Activated CD4-positive, alpha-beta memory T cell treated with anti-CD3 and anti-CD28 coated beads, Interleukin-2, amount 10 ng/mL, durations not matched to agents 7 days and 5 days (primary cell): ENCODE measurements at regions not wholly inside any gene's neighbourhood (a gene's known extent, or its start where the extent isn't known, plus 50 kb on each side); places are given as distances from the start of the nearest gene placed in this dataset.

Source experiments
- CTCF ChIA-PET: fragments of 350-600 bp; sonication (Branson Sonifier 250); formaldehyde crosslinking; loops from one replicate; lab custom pipeline; 2021; ENCODE audit warnings: antibody characterized with exemption, inconsistent platforms; lab: Charles Lee
- POLR2A ChIA-PET: fragments of 350-600 bp; sonication (Branson Sonifier 250); formaldehyde crosslinking; loops from one replicate; lab custom pipeline; 2021; ENCODE audit warnings: antibody characterized with exemption; lab: Charles Lee
- DNase-seq: peaks from one replicate; pipeline ENCODE4 v3.0.0-alpha.2; 2020
- H3K27ac Mint-ChIP-seq: one replicate; pipeline ENCODE4 v1.8.0; 2021; ENCODE audit warnings: mild to moderate bottlenecking, mixed read lengths
- H3K27me3 Mint-ChIP-seq: one replicate; pipeline ENCODE4 v1.8.0; 2021; ENCODE audit warnings: mixed read lengths
- H3K36me3 Mint-ChIP-seq: one replicate; pipeline ENCODE4 v1.8.0; 2021; ENCODE audit warnings: low read depth, mixed read lengths
- H3K4me1 Mint-ChIP-seq: one replicate; pipeline ENCODE4 v1.8.0; 2021; ENCODE audit warnings: mixed read lengths
- H3K4me3 Mint-ChIP-seq: one replicate; pipeline ENCODE4 v1.8.0; 2021; ENCODE audit warnings: mild to moderate bottlenecking, mixed read lengths
- H3K9me3 Mint-ChIP-seq: one replicate; pipeline ENCODE4 v1.8.0; 2021; ENCODE audit warnings: mixed read lengths

GRCh38 chr2:122858075-122858702 is 1102.7 kb downstream of the TSN start:
- CTCF ChIA-PET = no interaction called here
- Mint-ChIP-seq H3K36me3 (peaks cover 3% of the 10 kb centered on the region), H3K27ac (no peak overlapping the region), H3K27me3 (no peaks in the 10 kb centered on the region), H3K4me1 (no peaks in the 10 kb centered on the region), H3K9me3 (peaks cover 24% of the 10 kb centered on the region), H3K4me3 (no peak overlapping the region)
- DNase-seq = no peak
- POLR2A ChIA-PET = no interaction called here

GRCh38 chr2:122858813-122859212 is 1103.4 kb downstream of the TSN start:
- Mint-ChIP-seq H3K27me3 (no peaks in the 10 kb centered on the region), H3K9me3 (peaks cover 22% of the 10 kb centered on the region), H3K27ac (no peak overlapping the region), H3K4me1 (no peaks in the 10 kb centered on the region), H3K36me3 (peaks cover 3% of the 10 kb centered on the region), H3K4me3 (no peak overlapping the region)
- ChIA-PET POLR2A (no interaction called here), CTCF (no interaction called here)
- no peak for DNase-seq

GRCh38 chr2:122859260-122859659 is 1103.8 kb downstream of the TSN start:
- POLR2A ChIA-PET = no interaction called here
- Mint-ChIP-seq H3K4me1 (no peaks in the 10 kb centered on the region), H3K36me3 (peaks cover 3% of the 10 kb centered on the region), H3K9me3 (peaks cover 22% of the 10 kb centered on the region), H3K4me3 (no peak overlapping the region), H3K27me3 (no peaks in the 10 kb centered on the region), H3K27ac (no peak overlapping the region)
- CTCF ChIA-PET = no interaction called here
- DNase-seq = no peak

GRCh38 chr2:122863532-122863931 is 1108.1 kb downstream of the TSN start:
- no peaks in the 10 kb centered on the region for H3K27me3 Mint-ChIP-seq
- H3K4me3 Mint-ChIP-seq = no peak overlapping the region
- H3K4me1 Mint-ChIP-seq = no peaks in the 10 kb centered on the region
- no peak for DNase-seq
- POLR2A ChIA-PET = no interaction called here
- H3K27ac Mint-ChIP-seq = no peak overlapping the region
- H3K9me3 Mint-ChIP-seq = peaks cover 23% of the 10 kb centered on the region
- H3K36me3 Mint-ChIP-seq = peaks cover 3% of the 10 kb centered on the region
- CTCF ChIA-PET = no interaction called here

GRCh38 chr2:122864728-122865127 is 1109.3 kb downstream of the TSN start:
- Mint-ChIP-seq H3K9me3 (peaks cover 17% of the 10 kb centered on the region), H3K27ac (no peak overlapping the region), H3K4me3 (no peak overlapping the region), H3K4me1 (no peaks in the 10 kb centered on the region), H3K27me3 (no peaks in the 10 kb centered on the region), H3K36me3 (no peaks in the 10 kb centered on the region)
- ChIA-PET POLR2A (no interaction called here), CTCF (no interaction called here)
- no peak for DNase-seq

- Mint-ChIP-seq H3K4me3 (no peak overlapping the region), H3K9me3 (peaks cover 19% of the 10 kb centered on the region), H3K4me1 (no peaks in the 10 kb centered on the region), H3K27me3 (no peaks in the 10 kb centered on the region), H3K36me3 (no peaks in the 10 kb centered on the region), H3K27ac (no peak overlapping the region)
- POLR2A ChIA-PET = no interaction called here
- no peak for DNase-seq
- CTCF ChIA-PET = no interaction called here
Observed at GRCh38 chr2:122866095-122866494, 1110.6 kb downstream of the TSN start.

GRCh38 chr2:122867941-122868340 is 1112.5 kb downstream of the TSN start:
- Mint-ChIP-seq H3K36me3 (no peaks in the 10 kb centered on the region), H3K27me3 (no peaks in the 10 kb centered on the region), H3K27ac (no peak overlapping the region), H3K4me3 (no peak overlapping the region), H3K9me3 (peaks cover 17% of the 10 kb centered on the region), H3K4me1 (no peaks in the 10 kb centered on the region)
- DNase-seq = no peak
- ChIA-PET POLR2A (no interaction called here), CTCF (interaction anchor here (0.7 kb wide), 1 partner anchor 8 kb away, joined by 3 read pairs; no protein-coding TSS in a partner anchor)

GRCh38 chr2:122868646-122869275 is 1113.3 kb downstream of the TSN start:
- Mint-ChIP-seq H3K27ac (no peak overlapping the region), H3K4me3 (no peak overlapping the region), H3K9me3 (peaks cover 17% of the 10 kb centered on the region), H3K27me3 (no peaks in the 10 kb centered on the region), H3K36me3 (no peaks in the 10 kb centered on the region), H3K4me1 (no peaks in the 10 kb centered on the region)
- DNase-seq = no peak
- POLR2A ChIA-PET = no interaction called here
- CTCF ChIA-PET = no interaction called here

GRCh38 chr2:122873951-122874350 is 1118.5 kb downstream of the TSN start:
- Mint-ChIP-seq H3K4me3 (no peak overlapping the region), H3K4me1 (no peaks in the 10 kb centered on the region), H3K36me3 (no peaks in the 10 kb centered on the region), H3K27me3 (no peaks in the 10 kb centered on the region), H3K9me3 (peaks cover 20% of the 10 kb centered on the region), H3K27ac (no peak overlapping the region)
- ChIA-PET CTCF (no interaction called here), POLR2A (no interaction called here)
- no peak for DNase-seq

- ChIA-PET POLR2A (no interaction called here), CTCF (no interaction called here)
- Mint-ChIP-seq H3K27me3 (no peaks in the 10 kb centered on the region), H3K9me3 (peaks cover 16% of the 10 kb centered on the region), H3K36me3 (no peaks in the 10 kb centered on the region), H3K27ac (no peak overlapping the region), H3K4me3 (no peak overlapping the region), H3K4me1 (no peaks in the 10 kb centered on the region)
- no peak for DNase-seq
Observed at GRCh38 chr2:122875091-122875865, 1119.8 kb downstream of the TSN start.

GRCh38 chr2:122883849-122884248 is 1128.4 kb downstream of the TSN start:
- H3K27ac Mint-ChIP-seq = no peak overlapping the region
- H3K27me3 Mint-ChIP-seq = no peaks in the 10 kb centered on the region
- ChIA-PET CTCF (no interaction called here), POLR2A (no interaction called here)
- no peak for DNase-seq
- no peak overlapping the region for H3K4me3 Mint-ChIP-seq
- H3K9me3 Mint-ChIP-seq = peaks cover 14% of the 10 kb centered on the region
- no peaks in the 10 kb centered on the region for H3K4me1 Mint-ChIP-seq
- no peaks in the 10 kb centered on the region for H3K36me3 Mint-ChIP-seq

- POLR2A ChIA-PET = no interaction called here
- CTCF ChIA-PET = no interaction called here
- Mint-ChIP-seq H3K4me1 (no peaks in the 10 kb centered on the region), H3K9me3 (peaks cover 14% of the 10 kb centered on the region), H3K27me3 (no peaks in the 10 kb centered on the region), H3K4me3 (no peak overlapping the region), H3K36me3 (no peaks in the 10 kb centered on the region), H3K27ac (no peak overlapping the region)
- no peak for DNase-seq
Observed at GRCh38 chr2:122884889-122885288, 1129.4 kb downstream of the TSN start.

GRCh38 chr2:122885436-122885835 is 1130.0 kb downstream of the TSN start:
- no peak for DNase-seq
- CTCF ChIA-PET = no interaction called here
- Mint-ChIP-seq H3K36me3 (no peaks in the 10 kb centered on the region), H3K9me3 (peaks cover 14% of the 10 kb centered on the region), H3K27me3 (no peaks in the 10 kb centered on the region), H3K27ac (no peak overlapping the region), H3K4me1 (no peaks in the 10 kb centered on the region), H3K4me3 (no peak overlapping the region)
- POLR2A ChIA-PET = no interaction called here
